ENCODE measurements at regions not wholly inside any gene's neighbourhood (a gene's known extent, or its start where the extent isn't known, plus 50 kb on each side); places are given as distances from the start of the nearest gene placed in this dataset.

GRCh38 chr2:226320076-226320948 lies 479.3 kb downstream of the IRS1 start:
- no peak for DNase-seq (ENCODE audit: low read depth in 1 of 2, low spot score in 1 of 2)
- H3K27me3 ChIP-seq (ENCODE audit: insufficient read depth, poor library complexity, severe bottlenecking): no peaks in the 10 kb centered on the region
- no peak for TF ChIP-seq REST (IDR thresholded peaks at IDR 0.05; ENCODE audit: insufficient replicate concordance, low read depth)
- no peak for TF ChIP-seq POLR2AphosphoS5 (IDR thresholded peaks at IDR 0.05; ENCODE audit: low read depth)
- TF ChIP-seq GABPA (IDR thresholded peaks at IDR 0.05; ENCODE audit: low read depth): no peak
- TF ChIP-seq SPI1 (IDR thresholded peaks at IDR 0.05; ENCODE audit: borderline replicate concordance, low read depth): peak; percentile 31; the same call in 1 of the 2 replicates
- no peak overlapping the region for H3K4me3 ChIP-seq (replicated peaks; ENCODE audit: insufficient read depth, low read length)
- no peak overlapping the region for H3K27ac ChIP-seq (replicated peaks)

- DNase-seq (ENCODE audit: low read depth in 1 of 2, low spot score in 1 of 2): no peak
- TF ChIP-seq POLR2AphosphoS5 (IDR thresholded peaks at IDR 0.05; ENCODE audit: low read depth): no peak
- TF ChIP-seq CTCF (IDR thresholded peaks at IDR 0.05; ENCODE audit: insufficient read depth, low read length): no peak
- TF ChIP-seq GABPA (IDR thresholded peaks at IDR 0.05; ENCODE audit: low read depth): no peak
- TF ChIP-seq SPI1 (IDR thresholded peaks at IDR 0.05; ENCODE audit: borderline replicate concordance, low read depth): no peak
- TF ChIP-seq REST (IDR thresholded peaks at IDR 0.05; ENCODE audit: insufficient replicate concordance, low read depth): no peak
- Histone ChIP-seq H3K27me3 (ENCODE audit: insufficient read depth, poor library complexity, severe bottlenecking) (no peaks in the 10 kb centered on the region), H3K27ac (replicated peaks) (no peak overlapping the region), H3K4me3 (replicated peaks; ENCODE audit: insufficient read depth, low read length) (no peak overlapping the region)
Measured at GRCh38 chr2:226317970-226318369, 481.6 kb downstream of the IRS1 start.

- H3K4me3 ChIP-seq (replicated peaks; ENCODE audit: insufficient read depth, low read length): no peak overlapping the region
Measured at GRCh38 chr2:226313060-226313459, 486.6 kb downstream of the IRS1 start.

More at GRCh38 chr2:226313060-226313459, 486.6 kb downstream of the IRS1 start:
- no peak for TF ChIP-seq REST (IDR thresholded peaks at IDR 0.05; ENCODE audit: insufficient replicate concordance, low read depth)
- no peak for TF ChIP-seq CTCF (IDR thresholded peaks at IDR 0.05; ENCODE audit: insufficient read depth, low read length)
- TF ChIP-seq POLR2AphosphoS5 (IDR thresholded peaks at IDR 0.05; ENCODE audit: low read depth): no peak
- TF ChIP-seq SPI1 (IDR thresholded peaks at IDR 0.05; ENCODE audit: borderline replicate concordance, low read depth): no peak
- no peak for TF ChIP-seq GABPA (IDR thresholded peaks at IDR 0.05; ENCODE audit: low read depth)
- H3K27ac ChIP-seq (replicated peaks): no peak overlapping the region
- no peak for DNase-seq (ENCODE audit: low read depth in 1 of 2, low spot score in 1 of 2)
- H3K27me3 ChIP-seq (ENCODE audit: insufficient read depth, poor library complexity, severe bottlenecking): no peaks in the 10 kb centered on the region
